PC-3 (cell line): ENCODE measurements at regions not wholly inside any gene's neighbourhood (a gene's known extent, or its start where the extent isn't known, plus 50 kb on each side); places are given as distances from the start of the nearest gene placed in this dataset.

Experiments used
- ATAC-seq: fragments of 200-7000 bp; cut with Tn5 transposase; 2 replicates; pipeline ENCODE4 v1.9.1; 2020; ENCODE audit warnings: mild to moderate bottlenecking, moderate library complexity
- BruUV-seq: library from RNA; stranded (reverse); fragments of 400-500 nt; replicated peaks from 2 replicates; lab custom pipeline; 2021; lab: Mats Ljungman, UMichigan
- CTCF ChIA-PET: fragments of 300-600 bp; sonication (Branson Sonifier 250); formaldehyde crosslinking; loops from one replicate; lab custom pipeline; 2022; ENCODE audit warnings: antibody characterized with exemption; lab: Charles Lee
- POLR2A ChIA-PET: fragments of 300-600 bp; sonication (Branson Sonifier 250); formaldehyde crosslinking; loops from one replicate; lab custom pipeline; 2022; ENCODE audit warnings: antibody characterized with exemption; ENCODE audit not compliant: unreplicated experiment; lab: Charles Lee
- DNase-seq: peaks from one replicate; pipeline ENCODE4 v3.0.0-alpha.2; 2015
- H2AFZ ChIP-seq: fragments of 300-600 bp; sonication (generic); 2 replicates; pipeline ENCODE4 v1.6.0; 2016; ENCODE audit warnings: antibody characterized with exemption, low read length
- H3F3A ChIP-seq: fragments of 300-600 bp; sonication (generic); one replicate; pipeline ENCODE4 v1.6.0; 2017; ENCODE audit warnings: antibody characterized with exemption, low read length, control low read depth, mild to moderate bottlenecking; ENCODE audit not compliant: unreplicated experiment
- H3K27ac ChIP-seq: fragments of 300-600 bp; sonication (generic); 2 replicates; pipeline ENCODE4 v1.5.1; 2016; ENCODE audit warnings: mild to moderate bottlenecking, low read length
- H3K27me3 ChIP-seq: fragments of 300-600 bp; sonication (generic); 2 replicates; pipeline ENCODE4 v1.6.1; 2016; ENCODE audit warnings: low read length, mixed read lengths
- H3K36me3 ChIP-seq: fragments of 300-600 bp; sonication (generic); 2 replicates; pipeline ENCODE4 v1.6.1; 2016; ENCODE audit warnings: low read depth, mixed run types, low read length, mixed read lengths
- H3K4me1 ChIP-seq: fragments of 300-600 bp; sonication (generic); 2 replicates; pipeline ENCODE4 v1.5.1; 2016; ENCODE audit warnings: low read length; ENCODE audit not compliant: insufficient read depth
- H3K4me2 ChIP-seq: fragments of 300-600 bp; sonication (generic); 2 replicates; pipeline ENCODE4 v1.6.0; 2016; ENCODE audit warnings: low read length
- H3K4me3 ChIP-seq: fragments of 300-600 bp; sonication (generic); 2 replicates; pipeline ENCODE4 v1.5.1; 2016; ENCODE audit warnings: mild to moderate bottlenecking, low read length, mixed read lengths
- H3K79me2 ChIP-seq: fragments of 300-600 bp; sonication (generic); 2 replicates; pipeline ENCODE4 v1.6.1; 2017; ENCODE audit warnings: low read length, mixed read lengths
- H3K9ac ChIP-seq: fragments of 300-600 bp; sonication (generic); 2 replicates; pipeline ENCODE4 v1.6.0; 2016; ENCODE audit warnings: mild to moderate bottlenecking, low read length
- H3K9me2 ChIP-seq: fragments of 300-600 bp; sonication (generic); replicated peaks from 2 replicates; pipeline ENCODE4 v1.6.1; 2016; ENCODE audit warnings: mixed run types, low read length, mixed read lengths
- H3K9me3 ChIP-seq: fragments of 300-600 bp; sonication (generic); 2 replicates; pipeline ENCODE4 v1.6.1; 2016; ENCODE audit warnings: low read length, mixed read lengths
- H4K20me1 ChIP-seq: fragments of 300-600 bp; sonication (generic); 2 replicates; pipeline ENCODE4 v1.6.1; 2016; ENCODE audit warnings: low read length, mixed read lengths
- CTCF ChIP-seq: fragments of 300-600 bp; sonication (generic); conservative IDR thresholded peaks from 2 replicates; pipeline ENCODE4 v1.5.1; 2017; ENCODE audit warnings: antibody characterized with exemption, low read depth, mild to moderate bottlenecking, low read length
- EZH2 ChIP-seq: fragments of 300-600 bp; sonication (generic); IDR thresholded peaks from one replicate; pipeline ENCODE4 v1.6.1; 2017; ENCODE audit warnings: antibody characterized with exemption, mild to moderate bottlenecking, low read length; ENCODE audit not compliant: unreplicated experiment
- EZH2phosphoT487 ChIP-seq: fragments of 300-600 bp; sonication (generic); IDR thresholded peaks from 2 replicates; pipeline ENCODE4 v1.6.1; 2018; ENCODE audit warnings: mild to moderate bottlenecking, antibody characterized with exemption, low read length, borderline replicate concordance
- intact Hi-C: fragments of 100-400 bp; cut with micrococcal nuclease; formaldehyde crosslinking; loops from 2 replicates; pipeline ENCODE4 v1.9.0; 2023

- H3K9me3 ChIP-seq = no peaks in the 10 kb centered on the region
- H4K20me1 ChIP-seq = no peaks in the 10 kb centered on the region
- no peaks in the 10 kb centered on the region for H3K36me3 ChIP-seq
- no peaks in the 10 kb centered on the region for H3K4me1 ChIP-seq
- no peak for TF ChIP-seq EZH2
- TF ChIP-seq EZH2phosphoT487 = no peak
- TF ChIP-seq CTCF = no peak
- BruUV-seq = no TSS peak
- DNase-seq (no peak), ATAC-seq (no peak)
- H3K27ac ChIP-seq = no peak overlapping the region
- intact Hi-C loops = no loop called here
- H3K9me2 ChIP-seq = no peaks in the 10 kb centered on the region
- H3F3A ChIP-seq = no peaks in the 10 kb centered on the region
- H3K79me2 ChIP-seq = no peaks in the 10 kb centered on the region
- H3K4me2 ChIP-seq = no peak overlapping the region
- no peak overlapping the region for H3K9ac ChIP-seq
- H2AFZ ChIP-seq = no peak overlapping the region
- ChIA-PET POLR2A (no interaction called here), CTCF (no interaction called here)
- H3K27me3 ChIP-seq = 0 out of 2 replicates have a peak, but pooled peaks cover 2% of the 10 kb centered on the region
- no peak overlapping the region for H3K4me3 ChIP-seq
Measured at GRCh38 chr11:76275446-76275845, 69.1 kb upstream of the WNT11 start.

- H3K79me2 ChIP-seq = no peaks in the 10 kb centered on the region
- ChIA-PET CTCF (no interaction called here), POLR2A (no interaction called here)
- H3K4me2 ChIP-seq = no peak overlapping the region
- DNase-seq (no peak), ATAC-seq (no peak)
- H3K9ac ChIP-seq = no peak overlapping the region
- BruUV-seq = no TSS peak
- H3K27me3 ChIP-seq = 0 out of 2 replicates have a peak, but pooled peaks cover 2% of the 10 kb centered on the region
- no peaks in the 10 kb centered on the region for H3F3A ChIP-seq
- no peak overlapping the region for H3K4me3 ChIP-seq
- intact Hi-C loops = no loop called here
- H3K9me3 ChIP-seq = no peaks in the 10 kb centered on the region
- H4K20me1 ChIP-seq = no peaks in the 10 kb centered on the region
- H3K27ac ChIP-seq = no peak overlapping the region
- H3K36me3 ChIP-seq = no peaks in the 10 kb centered on the region
- peaks cover 12% of the 10 kb centered on the region for H3K4me1 ChIP-seq
- H2AFZ ChIP-seq = no peak overlapping the region
- H3K9me2 ChIP-seq = no peaks in the 10 kb centered on the region
- TF ChIP-seq EZH2 = no peak
- no peak for TF ChIP-seq EZH2phosphoT487
- TF ChIP-seq CTCF = no peak
Measured at GRCh38 chr11:76271068-76271467, 64.8 kb upstream of the WNT11 start.

GRCh38 chr11:76270389-76270788 is 64.1 kb upstream of the WNT11 start:
- ATAC-seq = no peak
- DNase-seq = no peak
- Histone ChIP-seq H3K4me3 (no peak overlapping the region), H2AFZ (no peak overlapping the region), H3K9ac (no peak overlapping the region), H3K4me2 (no peak overlapping the region), H3F3A (no peaks in the 10 kb centered on the region), H3K9me2 (no peaks in the 10 kb centered on the region), H3K27me3 (no peaks in the 10 kb centered on the region), H3K9me3 (no peaks in the 10 kb centered on the region), H3K79me2 (no peaks in the 10 kb centered on the region), H4K20me1 (no peaks in the 10 kb centered on the region), H3K36me3 (no peaks in the 10 kb centered on the region), H3K27ac (no peak overlapping the region), H3K4me1 (peaks cover 17% of the 10 kb centered on the region)
- ChIA-PET POLR2A (no interaction called here), CTCF (no interaction called here)
- BruUV-seq = no TSS peak
- intact Hi-C loops = no loop called here
- no peak for TF ChIP-seq CTCF
- no peak for TF ChIP-seq EZH2phosphoT487
- TF ChIP-seq EZH2 = no peak
